HL-60 (cell line): ENCODE measurements at regions not wholly inside any gene's neighbourhood (a gene's known extent, or its start where the extent isn't known, plus 50 kb on each side); places are given as distances from the start of the nearest gene placed in this dataset.

Experiments
- GABPA ChIP-seq: IDR thresholded peaks from 2 replicates; pipeline ENCODE4 v1.6.1; 2012; ENCODE audit warnings: low read depth
- POLR2AphosphoS5 ChIP-seq: IDR thresholded peaks from 2 replicates; pipeline ENCODE4 v1.6.1; 2012; ENCODE audit warnings: low read depth
- TF ChIP-seq, protein P1 (sequence below): IDR thresholded peaks from one replicate; pipeline ENCODE4 v1.5.1; 2011; ENCODE audit warnings: low read length, control low read depth, inconsistent platforms; ENCODE audit not compliant: insufficient read depth

DNA sequence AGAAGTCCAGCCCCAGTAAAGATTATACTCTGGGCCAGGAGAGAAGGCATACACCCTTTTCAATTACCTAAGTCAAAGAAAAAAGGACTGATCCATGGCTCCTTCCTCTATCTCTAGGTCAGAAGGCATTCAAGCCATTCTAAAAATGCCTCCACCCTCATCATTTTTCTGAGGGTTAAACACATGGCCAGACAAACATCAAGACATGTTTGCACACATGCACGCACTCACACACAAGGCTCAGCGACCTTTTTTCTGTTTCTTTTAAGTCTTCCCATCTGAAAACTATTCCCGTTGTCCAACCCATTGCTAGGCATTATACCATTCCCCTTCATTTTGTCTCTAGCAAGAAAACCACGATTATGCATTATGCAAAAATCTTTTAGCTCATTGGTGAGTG, 126.6 kb downstream of the EN1 start:
- TF ChIP-seq, protein P1, sequence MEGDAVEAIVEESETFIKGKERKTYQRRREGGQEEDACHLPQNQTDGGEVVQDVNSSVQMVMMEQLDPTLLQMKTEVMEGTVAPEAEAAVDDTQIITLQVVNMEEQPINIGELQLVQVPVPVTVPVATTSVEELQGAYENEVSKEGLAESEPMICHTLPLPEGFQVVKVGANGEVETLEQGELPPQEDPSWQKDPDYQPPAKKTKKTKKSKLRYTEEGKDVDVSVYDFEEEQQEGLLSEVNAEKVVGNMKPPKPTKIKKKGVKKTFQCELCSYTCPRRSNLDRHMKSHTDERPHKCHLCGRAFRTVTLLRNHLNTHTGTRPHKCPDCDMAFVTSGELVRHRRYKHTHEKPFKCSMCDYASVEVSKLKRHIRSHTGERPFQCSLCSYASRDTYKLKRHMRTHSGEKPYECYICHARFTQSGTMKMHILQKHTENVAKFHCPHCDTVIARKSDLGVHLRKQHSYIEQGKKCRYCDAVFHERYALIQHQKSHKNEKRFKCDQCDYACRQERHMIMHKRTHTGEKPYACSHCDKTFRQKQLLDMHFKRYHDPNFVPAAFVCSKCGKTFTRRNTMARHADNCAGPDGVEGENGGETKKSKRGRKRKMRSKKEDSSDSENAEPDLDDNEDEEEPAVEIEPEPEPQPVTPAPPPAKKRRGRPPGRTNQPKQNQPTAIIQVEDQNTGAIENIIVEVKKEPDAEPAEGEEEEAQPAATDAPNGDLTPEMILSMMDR: no peak
- TF ChIP-seq GABPA: no peak
- TF ChIP-seq POLR2AphosphoS5: no peak
